Effector memory CD4-positive, alpha-beta T cell (primary cell): ENCODE measurements at regions not wholly inside any gene's neighbourhood (a gene's known extent, or its start where the extent isn't known, plus 50 kb on each side); places are given as distances from the start of the nearest gene placed in this dataset.

Source experiments
- DNase-seq, 3 donors: peaks; one replicate each; pipeline ENCODE4 v3.0.0-alpha.2; 2020
- H3K27ac ChIP-seq: 2 replicates; pipeline ENCODE4 v1.7.0; 2013; ENCODE audit warnings: mild to moderate bottlenecking, low read length, moderate library complexity; ENCODE audit not compliant: insufficient read depth, poor library complexity, severe bottlenecking
- H3K27me3 ChIP-seq: replicated peaks from 2 replicates; pipeline ENCODE4 v1.7.0; 2013; ENCODE audit warnings: mild to moderate bottlenecking, low read length; ENCODE audit not compliant: insufficient read depth, control insufficient read depth, poor library complexity, severe bottlenecking
- H3K36me3 ChIP-seq: 2 replicates; pipeline ENCODE4 v1.7.0; 2013; ENCODE audit warnings: mild to moderate bottlenecking, low read length, moderate library complexity; ENCODE audit not compliant: control insufficient read depth, insufficient read depth
- H3K4me1 ChIP-seq: 2 replicates; pipeline ENCODE4 v1.7.0; 2013; ENCODE audit warnings: low read length, mild to moderate bottlenecking; ENCODE audit not compliant: control insufficient read depth, insufficient read depth, poor library complexity, severe bottlenecking
- H3K4me3 ChIP-seq: 2 replicates; pipeline ENCODE4 v1.7.0; 2013; ENCODE audit warnings: low read length, low read depth, mild to moderate bottlenecking; ENCODE audit not compliant: insufficient read depth, poor library complexity, severe bottlenecking
- H3K9me3 ChIP-seq: 2 replicates; pipeline ENCODE4 v1.7.0; 2013; ENCODE audit warnings: mild to moderate bottlenecking, low read length, moderate library complexity; ENCODE audit not compliant: control insufficient read depth

DNA sequence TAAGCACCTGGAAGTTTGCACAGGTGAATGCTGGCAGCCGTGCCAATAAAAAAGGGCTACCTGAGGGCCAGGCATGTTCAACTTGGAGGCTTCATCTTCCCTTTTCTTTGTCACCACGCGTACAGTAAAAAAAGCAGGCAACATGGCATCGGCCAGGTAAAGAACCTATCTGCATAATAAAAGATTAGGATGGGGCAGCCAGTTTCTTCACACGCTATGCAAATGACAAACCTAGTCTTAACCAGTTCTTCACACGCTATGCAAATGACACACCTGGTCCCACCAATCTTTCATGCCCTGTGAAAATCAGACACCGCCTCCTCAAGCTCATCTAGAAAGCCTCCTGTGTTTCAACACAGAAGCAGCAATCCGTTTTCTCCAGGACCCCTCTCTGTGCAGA lies 413.4 kb downstream of the HLX start:
- no peak overlapping the region for H3K4me3 ChIP-seq
- no peak overlapping the region for H3K27ac ChIP-seq
- H3K36me3 ChIP-seq, result no peaks in the 10 kb centered on the region
- no peak for DNase-seq
- no peaks in the 10 kb centered on the region for H3K9me3 ChIP-seq
- H3K27me3 ChIP-seq, result no peaks in the 10 kb centered on the region
- H3K4me1 ChIP-seq, result no peaks in the 10 kb centered on the region

- no peaks in the 10 kb centered on the region for H3K4me1 ChIP-seq
- H3K4me3 ChIP-seq, result no peak overlapping the region
- no peak overlapping the region for H3K27ac ChIP-seq
- H3K9me3 ChIP-seq, result no peaks in the 10 kb centered on the region
- no peaks in the 10 kb centered on the region for H3K27me3 ChIP-seq
- H3K36me3 ChIP-seq, result no peaks in the 10 kb centered on the region
- DNase-seq, result no peak
Measured at GRCh38 chr1:221294242-221294641, 415.0 kb downstream of the HLX start.

GRCh38 chr1:221302357-221302756 lies 423.1 kb downstream of the HLX start:
- no peaks in the 10 kb centered on the region for H3K9me3 ChIP-seq
- no peak overlapping the region for H3K27ac ChIP-seq
- H3K36me3 ChIP-seq, result no peaks in the 10 kb centered on the region
- H3K27me3 ChIP-seq, result no peaks in the 10 kb centered on the region
- H3K4me1 ChIP-seq, result no peaks in the 10 kb centered on the region
- DNase-seq, result no peak
- no peak overlapping the region for H3K4me3 ChIP-seq

DNA sequence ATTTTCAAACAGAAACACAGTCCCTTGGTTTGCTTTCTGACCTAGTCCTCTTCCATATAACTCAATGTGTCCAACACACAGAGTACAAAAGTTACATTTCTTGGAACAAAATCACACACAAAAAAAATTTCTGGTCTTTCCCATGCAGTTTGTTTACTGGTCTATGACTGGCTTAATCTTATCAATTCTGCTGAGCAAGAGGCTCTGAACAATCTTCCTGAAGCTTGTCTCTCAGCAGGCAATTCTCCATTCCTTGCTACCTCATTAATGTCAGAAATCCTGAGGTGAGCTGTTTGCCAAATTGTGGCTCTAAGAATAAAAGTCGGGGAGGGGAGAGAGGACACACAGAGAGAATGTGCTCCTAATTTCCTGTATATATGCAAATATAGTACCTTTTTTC lies 423.6 kb downstream of the HLX start:
- H3K27me3 ChIP-seq, result no peaks in the 10 kb centered on the region
- no peak for DNase-seq
- no peaks in the 10 kb centered on the region for H3K36me3 ChIP-seq
- no peaks in the 10 kb centered on the region for H3K9me3 ChIP-seq
- no peak overlapping the region for H3K4me3 ChIP-seq
- no peaks in the 10 kb centered on the region for H3K4me1 ChIP-seq
- H3K27ac ChIP-seq, result no peak overlapping the region

DNA sequence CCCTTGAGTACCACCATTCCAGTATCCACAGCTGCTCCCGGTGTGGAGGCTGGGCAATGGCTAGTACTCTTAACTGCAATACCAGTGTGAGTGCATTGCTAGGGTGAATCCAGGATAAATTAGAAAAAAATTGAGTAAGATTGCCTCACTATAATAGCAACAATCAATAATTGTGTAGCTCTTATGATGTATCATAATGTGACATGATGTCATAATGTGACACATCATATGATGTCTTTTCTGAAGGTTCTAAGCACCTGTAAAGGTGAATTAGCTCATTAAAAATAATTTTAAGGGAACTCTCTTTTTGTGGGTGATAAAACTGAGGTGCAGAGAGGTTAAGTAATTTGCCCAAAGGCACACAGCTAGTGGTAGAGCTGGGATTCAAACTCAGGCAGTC lies 424.4 kb downstream of the HLX start:
- no peak for DNase-seq
- no peaks in the 10 kb centered on the region for H3K9me3 ChIP-seq
- H3K36me3 ChIP-seq, result no peaks in the 10 kb centered on the region
- H3K4me1 ChIP-seq, result no peaks in the 10 kb centered on the region
- H3K27me3 ChIP-seq, result no peaks in the 10 kb centered on the region
- H3K27ac ChIP-seq, result no peak overlapping the region
- no peak overlapping the region for H3K4me3 ChIP-seq

DNA sequence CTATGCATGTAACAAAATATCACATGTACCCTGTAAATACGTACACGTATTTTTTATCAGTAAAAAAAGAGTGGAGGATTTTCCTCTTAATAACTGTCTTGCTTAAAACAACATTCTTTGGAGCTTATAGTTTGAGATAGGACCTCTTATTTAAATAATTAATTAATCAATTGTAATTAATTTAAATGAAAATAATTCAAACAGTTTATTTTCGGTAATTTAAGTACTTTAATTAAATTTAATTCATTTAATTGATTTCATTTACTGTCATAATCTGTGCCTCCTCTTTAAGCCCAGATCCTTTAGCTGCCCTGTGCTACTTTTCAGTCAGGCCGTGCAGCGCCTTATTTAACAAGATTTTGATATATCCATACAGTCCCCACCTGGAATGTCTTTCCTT lies 427.0 kb downstream of the HLX start:
- no peak for DNase-seq
- H3K4me3 ChIP-seq, result no peak overlapping the region
- no peaks in the 10 kb centered on the region for H3K36me3 ChIP-seq

GRCh38 chr1:221308534-221309511 lies 429.6 kb downstream of the HLX start:
- Histone ChIP-seq H3K4me3 (no peak overlapping the region), H3K27ac (no peak overlapping the region), H3K27me3 (no peaks in the 10 kb centered on the region), H3K9me3 (no peaks in the 10 kb centered on the region), H3K4me1 (no peaks in the 10 kb centered on the region), H3K36me3 (no peaks in the 10 kb centered on the region)
- no peak for DNase-seq

More for the DNA sequence above, 427.0 kb downstream of the HLX start:
- no peaks in the 10 kb centered on the region for H3K4me1 ChIP-seq
- H3K9me3 ChIP-seq, result no peaks in the 10 kb centered on the region
- H3K27ac ChIP-seq, result no peak overlapping the region
- H3K27me3 ChIP-seq, result no peaks in the 10 kb centered on the region

DNA sequence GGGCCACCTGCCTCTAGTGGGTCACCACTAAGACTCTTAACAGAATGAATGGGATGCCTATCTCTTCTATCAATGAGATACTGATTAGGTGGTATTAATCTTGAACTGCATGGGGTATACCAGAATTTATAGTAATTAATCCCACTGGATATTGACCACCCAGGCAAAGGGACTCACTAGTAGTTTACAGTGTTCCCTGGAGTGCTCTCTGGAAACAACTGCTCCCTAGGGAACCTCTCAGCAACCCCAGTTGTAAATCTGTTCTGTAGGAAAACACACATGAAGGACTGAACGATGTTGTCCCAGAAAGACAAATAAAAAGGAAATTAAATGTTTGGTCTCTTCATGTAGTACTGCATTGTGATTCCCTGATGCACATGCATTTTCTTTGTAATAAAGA lies 430.5 kb downstream of the HLX start:
- Histone ChIP-seq H3K9me3 (no peaks in the 10 kb centered on the region), H3K4me1 (no peaks in the 10 kb centered on the region), H3K27ac (no peak overlapping the region), H3K4me3 (no peak overlapping the region), H3K36me3 (no peaks in the 10 kb centered on the region), H3K27me3 (no peaks in the 10 kb centered on the region)
- no peak for DNase-seq

DNA sequence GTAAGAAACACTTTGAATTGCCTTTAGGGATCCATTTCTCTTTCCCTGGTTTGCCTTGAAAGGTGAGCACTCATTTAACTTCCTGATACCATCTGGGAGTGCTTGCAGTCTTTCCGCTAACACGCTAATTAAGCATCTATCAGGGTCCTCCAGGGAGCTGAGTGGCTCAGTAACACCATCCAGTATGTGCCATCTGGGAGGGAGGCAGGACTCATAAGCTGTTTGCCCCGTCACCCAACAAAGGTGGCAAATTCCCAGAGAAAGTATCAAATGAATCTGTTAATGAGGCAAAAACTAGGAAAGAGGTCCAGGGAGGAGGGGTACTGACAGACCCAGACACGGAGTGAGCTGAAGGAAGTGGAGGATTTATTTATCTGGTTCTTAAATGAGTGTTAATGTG lies 430.9 kb downstream of the HLX start:
- no peaks in the 10 kb centered on the region for H3K9me3 ChIP-seq
- H3K27me3 ChIP-seq, result no peaks in the 10 kb centered on the region
- H3K27ac ChIP-seq, result no peak overlapping the region
- H3K36me3 ChIP-seq, result no peaks in the 10 kb centered on the region
- no peaks in the 10 kb centered on the region for H3K4me1 ChIP-seq
- H3K4me3 ChIP-seq, result no peak overlapping the region
- DNase-seq, result no peak

DNA sequence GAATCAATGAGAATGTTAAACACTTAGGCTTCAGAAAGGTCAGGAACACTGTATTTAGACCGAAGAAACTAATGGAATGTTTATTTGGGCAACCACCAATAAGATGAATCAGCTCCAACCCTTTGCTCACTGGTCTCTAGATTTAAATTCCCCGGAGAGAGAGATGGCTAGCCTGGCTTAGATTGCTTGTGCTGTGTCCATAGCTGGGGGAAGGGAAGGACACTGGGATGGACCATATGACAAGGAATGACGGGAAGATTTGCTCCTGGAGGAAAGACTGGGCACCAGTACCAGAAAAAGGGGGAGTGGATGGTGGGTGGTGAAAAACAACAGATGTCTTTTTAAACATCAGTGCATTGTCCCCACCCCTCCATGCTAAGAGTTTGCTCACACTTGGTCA lies 426.6 kb downstream of the DUSP10 start:
- H3K4me1 ChIP-seq, result no peaks in the 10 kb centered on the region
- H3K4me3 ChIP-seq, result no peak overlapping the region
- no peak for DNase-seq
- peaks cover 3% of the 10 kb centered on the region for H3K27me3 ChIP-seq
- no peaks in the 10 kb centered on the region for H3K9me3 ChIP-seq
- no peak overlapping the region for H3K27ac ChIP-seq
- H3K36me3 ChIP-seq, result no peaks in the 10 kb centered on the region
